ENCODE measurements at regions not wholly inside any gene's neighbourhood (a gene's known extent, or its start where the extent isn't known, plus 50 kb on each side); places are given as distances from the start of the nearest gene placed in this dataset.

DNA sequence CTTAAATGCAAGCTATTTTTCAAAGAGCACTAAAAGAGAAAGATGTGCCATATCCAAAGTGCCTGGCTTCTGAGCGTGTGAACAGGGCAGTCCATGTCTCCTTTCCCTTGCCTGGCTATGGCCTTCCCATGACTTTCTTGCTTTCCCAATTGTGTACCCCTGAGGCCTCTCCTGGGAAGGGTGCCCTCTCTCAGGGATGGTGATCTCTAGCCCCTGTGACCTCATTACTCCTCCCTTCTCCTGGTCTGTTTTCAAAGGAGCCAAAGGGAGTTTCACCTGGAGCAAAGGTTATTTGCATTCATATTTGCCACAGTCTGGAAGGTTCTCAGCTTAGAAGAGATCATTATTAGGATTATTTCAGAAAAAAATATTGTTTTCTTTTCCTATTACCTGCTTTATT, 429.4 kb upstream of the TMTC1 start:
- Histone ChIP-seq H3K36me3 (replicated peaks in 1 of 2; ENCODE audit: control insufficient read depth in 1 of 2, insufficient read depth in 2 of 2, low read length in 2 of 2) (no peaks in the 10 kb centered on the region), H3K9me3 (replicated peaks in 1 of 2; ENCODE audit: control insufficient read depth in 1 of 2, insufficient read depth in 1 of 2, low read length in 2 of 2) (peaks cover 0 to 4% of the 10 kb centered on the region in 2 donors), H2AFZ (ENCODE audit: insufficient read depth, low read depth, low read length, poor library complexity, severe bottlenecking) (no peak overlapping the region), H3K4me1 (ENCODE audit: control insufficient read depth in 1 of 2, insufficient read depth in 2 of 2, low read length in 2 of 2) (no peaks in the 10 kb centered on the region), H4K20me1 (ENCODE audit: insufficient read depth, low read length) (no peaks in the 10 kb centered on the region), H3K27me3 (ENCODE audit: control insufficient read depth in 2 of 2, insufficient read depth in 2 of 2, low read length in 2 of 2) (no peaks in the 10 kb centered on the region), H3K9ac (ENCODE audit: insufficient read depth, low read length, poor library complexity, severe bottlenecking) (no peak overlapping the region), H3K4me2 (replicated peaks; ENCODE audit: extremely low read depth, low read length, poor library complexity, severe bottlenecking) (no peak overlapping the region), H3K79me2 (ENCODE audit: insufficient read depth, low read length) (no peaks in the 10 kb centered on the region), H3K27ac (ENCODE audit: low read depth in 1 of 2, low read length in 2 of 2) (no peak overlapping the region), H3K4me3 (replicated peaks in 1 of 3; ENCODE audit: low read depth in 2 of 3, low read length in 3 of 3) (no peak overlapping the region)
- TF ChIP-seq, protein P1, sequence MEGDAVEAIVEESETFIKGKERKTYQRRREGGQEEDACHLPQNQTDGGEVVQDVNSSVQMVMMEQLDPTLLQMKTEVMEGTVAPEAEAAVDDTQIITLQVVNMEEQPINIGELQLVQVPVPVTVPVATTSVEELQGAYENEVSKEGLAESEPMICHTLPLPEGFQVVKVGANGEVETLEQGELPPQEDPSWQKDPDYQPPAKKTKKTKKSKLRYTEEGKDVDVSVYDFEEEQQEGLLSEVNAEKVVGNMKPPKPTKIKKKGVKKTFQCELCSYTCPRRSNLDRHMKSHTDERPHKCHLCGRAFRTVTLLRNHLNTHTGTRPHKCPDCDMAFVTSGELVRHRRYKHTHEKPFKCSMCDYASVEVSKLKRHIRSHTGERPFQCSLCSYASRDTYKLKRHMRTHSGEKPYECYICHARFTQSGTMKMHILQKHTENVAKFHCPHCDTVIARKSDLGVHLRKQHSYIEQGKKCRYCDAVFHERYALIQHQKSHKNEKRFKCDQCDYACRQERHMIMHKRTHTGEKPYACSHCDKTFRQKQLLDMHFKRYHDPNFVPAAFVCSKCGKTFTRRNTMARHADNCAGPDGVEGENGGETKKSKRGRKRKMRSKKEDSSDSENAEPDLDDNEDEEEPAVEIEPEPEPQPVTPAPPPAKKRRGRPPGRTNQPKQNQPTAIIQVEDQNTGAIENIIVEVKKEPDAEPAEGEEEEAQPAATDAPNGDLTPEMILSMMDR (IDR thresholded peaks at IDR 0.05): no peak
- no peak for DNase-seq
- intact Hi-C loops (cut with micrococcal nuclease): no loop called here
- Mint-ChIP-seq H3K27me3 (ENCODE audit: low read depth in 3 of 3) (peaks cover 0 to 1% (median 0%) of the 10 kb centered on the region in 3 donors), H3K36me3 (no peaks in the 10 kb centered on the region), H3K27ac (no peak overlapping the region), H3K4me1 (no peaks in the 10 kb centered on the region), H3K4me3 (no peak overlapping the region), H3K9me3 (peaks cover 0 to 9% (median 2%) of the 10 kb centered on the region in 7 donors)
- WGBS (ENCODE audit: insufficient coverage): 0% methylated on average over 1 of the region's 1 CpG

DNA sequence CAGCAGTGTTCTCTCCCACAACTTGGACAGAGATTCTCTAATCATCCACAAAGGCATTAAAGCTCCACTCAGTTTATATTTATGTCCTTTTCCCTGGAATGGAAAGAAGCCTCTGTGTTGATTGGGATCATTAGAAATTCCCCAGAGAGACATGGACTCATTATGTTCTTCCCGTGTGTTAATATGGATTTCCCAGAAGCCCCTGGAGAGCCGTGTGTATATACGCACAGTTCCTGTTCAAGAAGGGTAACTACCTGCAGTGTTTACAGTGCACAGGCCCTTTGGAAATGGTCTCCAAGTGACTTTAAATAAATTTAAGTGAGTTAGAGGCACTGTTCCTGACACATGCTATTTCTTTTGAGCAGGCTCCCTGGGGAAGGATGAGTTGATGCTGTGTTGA, 428.0 kb upstream of the TMTC1 start:
- WGBS (ENCODE audit: insufficient coverage): 100% methylated on average over 2 of the region's 3 CpGs
- H3K9me3 ChIP-seq (replicated peaks in 1 of 2; ENCODE audit: control insufficient read depth in 1 of 2, insufficient read depth in 1 of 2, low read length in 2 of 2): peaks cover 0 to 4% of the 10 kb centered on the region in 2 donors
- Mint-ChIP-seq H3K27ac (no peak overlapping the region), H3K9me3 (peaks cover 0 to 9% (median 2%) of the 10 kb centered on the region in 7 donors), H3K27me3 (ENCODE audit: low read depth in 3 of 3) (peaks cover 0 to 1% (median 0%) of the 10 kb centered on the region in 3 donors), H3K36me3 (no peaks in the 10 kb centered on the region), H3K4me3 (no peak overlapping the region), H3K4me1 (no peaks in the 10 kb centered on the region)
- H2AFZ ChIP-seq (ENCODE audit: insufficient read depth, low read depth, low read length, poor library complexity, severe bottlenecking): no peak overlapping the region
- no peaks in the 10 kb centered on the region for H3K27me3 ChIP-seq (ENCODE audit: control insufficient read depth in 2 of 2, insufficient read depth in 2 of 2, low read length in 2 of 2)
- intact Hi-C loops (cut with micrococcal nuclease): no loop called here
- DNase-seq: no peak
- TF ChIP-seq, protein P1 (IDR thresholded peaks at IDR 0.05): no peak
- H3K9ac ChIP-seq (ENCODE audit: insufficient read depth, low read length, poor library complexity, severe bottlenecking): no peak overlapping the region
- no peaks in the 10 kb centered on the region for H3K36me3 ChIP-seq (replicated peaks in 1 of 2; ENCODE audit: control insufficient read depth in 1 of 2, insufficient read depth in 2 of 2, low read length in 2 of 2)
- H3K4me1 ChIP-seq (ENCODE audit: control insufficient read depth in 1 of 2, insufficient read depth in 2 of 2, low read length in 2 of 2): no peaks in the 10 kb centered on the region
- no peaks in the 10 kb centered on the region for H3K79me2 ChIP-seq (ENCODE audit: insufficient read depth, low read length)
- no peaks in the 10 kb centered on the region for H4K20me1 ChIP-seq (ENCODE audit: insufficient read depth, low read length)
- no peak overlapping the region for H3K27ac ChIP-seq (ENCODE audit: low read depth in 1 of 2, low read length in 2 of 2)
- no peak overlapping the region for H3K4me2 ChIP-seq (replicated peaks; ENCODE audit: extremely low read depth, low read length, poor library complexity, severe bottlenecking)
- no peak overlapping the region for H3K4me3 ChIP-seq (replicated peaks in 1 of 3; ENCODE audit: low read depth in 2 of 3, low read length in 3 of 3)
